ENCODE measurements at regions not wholly inside any gene's neighbourhood (a gene's known extent, or its start where the extent isn't known, plus 50 kb on each side); places are given as distances from the start of the nearest gene placed in this dataset.
"Not testable (repeated sequence)": the region's sequence is repeated elsewhere in the genome, so short reads cannot be mapped to it uniquely, and the experiment has no call there.

GRCh38 chr7:52741670-52742290 is 293.7 kb upstream of the POM121L12 start:
- H3K36me3 Mint-ChIP-seq (ENCODE audit: unreplicated experiment) = no peaks in the 10 kb centered on the region
- H3K4me3 Mint-ChIP-seq (ENCODE audit: unreplicated experiment) = no peak overlapping the region
- peaks cover 1% of the 10 kb centered on the region for H3K27me3 Mint-ChIP-seq (ENCODE audit: unreplicated experiment)
- no peaks in the 10 kb centered on the region for H3K4me1 Mint-ChIP-seq (ENCODE audit: low read depth, unreplicated experiment)
- H3K27ac Mint-ChIP-seq (ENCODE audit: unreplicated experiment) = no peak overlapping the region
- H3K9me3 Mint-ChIP-seq (ENCODE audit: unreplicated experiment) = no peaks in the 10 kb centered on the region
- DNase-seq = no peak
- no peak for TF ChIP-seq CTCF (IDR thresholded peaks at IDR 0.05; ENCODE audit: partially characterized antibody, unreplicated experiment)

GRCh38 chr7:52735656-52736055 is 299.8 kb upstream of the POM121L12 start:
- Mint-ChIP-seq H3K9me3 (ENCODE audit: unreplicated experiment) (no peaks in the 10 kb centered on the region), H3K36me3 (ENCODE audit: unreplicated experiment) (no peaks in the 10 kb centered on the region), H3K4me1 (ENCODE audit: low read depth, unreplicated experiment) (no peaks in the 10 kb centered on the region), H3K27ac (ENCODE audit: unreplicated experiment) (no peak overlapping the region), H3K4me3 (ENCODE audit: unreplicated experiment) (no peak overlapping the region), H3K27me3 (ENCODE audit: unreplicated experiment) (no peaks in the 10 kb centered on the region)
- TF ChIP-seq CTCF (IDR thresholded peaks at IDR 0.05; ENCODE audit: partially characterized antibody, unreplicated experiment) = no peak
- DNase-seq = no peak

- H3K9me3 Mint-ChIP-seq (ENCODE audit: unreplicated experiment); H3K4me1 Mint-ChIP-seq (ENCODE audit: low read depth, unreplicated experiment); H3K27ac Mint-ChIP-seq (ENCODE audit: unreplicated experiment); H3K4me3 Mint-ChIP-seq (ENCODE audit: unreplicated experiment); DNase-seq; H3K36me3 Mint-ChIP-seq (ENCODE audit: unreplicated experiment); H3K27me3 Mint-ChIP-seq (ENCODE audit: unreplicated experiment): not testable (repeated sequence)
Observed at GRCh38 chr7:52728683-52729082, 306.8 kb upstream of the POM121L12 start.

- H3K27ac Mint-ChIP-seq (ENCODE audit: unreplicated experiment) = no peak overlapping the region
- TF ChIP-seq CTCF (IDR thresholded peaks at IDR 0.05; ENCODE audit: partially characterized antibody, unreplicated experiment) = no peak
- no peaks in the 10 kb centered on the region for H3K27me3 Mint-ChIP-seq (ENCODE audit: unreplicated experiment)
- H3K4me1 Mint-ChIP-seq (ENCODE audit: low read depth, unreplicated experiment) = no peaks in the 10 kb centered on the region
- no peaks in the 10 kb centered on the region for H3K36me3 Mint-ChIP-seq (ENCODE audit: unreplicated experiment)
- H3K4me3 Mint-ChIP-seq (ENCODE audit: unreplicated experiment) = no peak overlapping the region
- DNase-seq = no peak
- no peaks in the 10 kb centered on the region for H3K9me3 Mint-ChIP-seq (ENCODE audit: unreplicated experiment)
Observed at GRCh38 chr7:52727632-52728031, 307.8 kb upstream of the POM121L12 start.

GRCh38 chr7:52726986-52727385 is 308.4 kb upstream of the POM121L12 start:
- Mint-ChIP-seq H3K36me3 (ENCODE audit: unreplicated experiment) (no peaks in the 10 kb centered on the region), H3K9me3 (ENCODE audit: unreplicated experiment) (no peaks in the 10 kb centered on the region), H3K27me3 (ENCODE audit: unreplicated experiment) (no peaks in the 10 kb centered on the region), H3K4me3 (ENCODE audit: unreplicated experiment) (no peak overlapping the region), H3K27ac (ENCODE audit: unreplicated experiment) (no peak overlapping the region), H3K4me1 (ENCODE audit: low read depth, unreplicated experiment) (no peaks in the 10 kb centered on the region)
- DNase-seq = no peak
- TF ChIP-seq CTCF (IDR thresholded peaks at IDR 0.05; ENCODE audit: partially characterized antibody, unreplicated experiment) = no peak
